ENCODE measurements at regions not wholly inside any gene's neighbourhood (a gene's known extent, or its start where the extent isn't known, plus 50 kb on each side); places are given as distances from the start of the nearest gene placed in this dataset.

DNA sequence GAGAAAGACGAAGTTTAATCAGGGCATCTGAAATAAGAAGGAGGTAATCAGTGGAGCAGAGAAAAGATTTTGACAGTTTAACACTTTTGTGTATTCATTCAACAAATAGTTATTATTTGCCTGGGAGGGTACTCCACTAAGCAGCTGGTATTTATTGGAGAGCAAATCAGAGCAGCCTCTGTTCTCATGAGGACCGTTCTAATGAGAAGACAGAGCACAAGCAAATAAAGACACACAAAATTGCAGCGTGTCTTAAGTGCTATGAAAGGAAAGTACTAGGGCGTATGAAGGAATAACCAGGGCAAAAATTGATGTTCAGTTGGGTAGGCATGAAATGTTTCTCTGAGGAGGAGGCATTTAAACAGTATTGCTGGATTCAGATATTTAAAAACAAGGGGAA lies 302.9 kb upstream of the RARB start:
- TF ChIP-seq, protein P1, sequence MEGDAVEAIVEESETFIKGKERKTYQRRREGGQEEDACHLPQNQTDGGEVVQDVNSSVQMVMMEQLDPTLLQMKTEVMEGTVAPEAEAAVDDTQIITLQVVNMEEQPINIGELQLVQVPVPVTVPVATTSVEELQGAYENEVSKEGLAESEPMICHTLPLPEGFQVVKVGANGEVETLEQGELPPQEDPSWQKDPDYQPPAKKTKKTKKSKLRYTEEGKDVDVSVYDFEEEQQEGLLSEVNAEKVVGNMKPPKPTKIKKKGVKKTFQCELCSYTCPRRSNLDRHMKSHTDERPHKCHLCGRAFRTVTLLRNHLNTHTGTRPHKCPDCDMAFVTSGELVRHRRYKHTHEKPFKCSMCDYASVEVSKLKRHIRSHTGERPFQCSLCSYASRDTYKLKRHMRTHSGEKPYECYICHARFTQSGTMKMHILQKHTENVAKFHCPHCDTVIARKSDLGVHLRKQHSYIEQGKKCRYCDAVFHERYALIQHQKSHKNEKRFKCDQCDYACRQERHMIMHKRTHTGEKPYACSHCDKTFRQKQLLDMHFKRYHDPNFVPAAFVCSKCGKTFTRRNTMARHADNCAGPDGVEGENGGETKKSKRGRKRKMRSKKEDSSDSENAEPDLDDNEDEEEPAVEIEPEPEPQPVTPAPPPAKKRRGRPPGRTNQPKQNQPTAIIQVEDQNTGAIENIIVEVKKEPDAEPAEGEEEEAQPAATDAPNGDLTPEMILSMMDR (IDR thresholded peaks at IDR 0.05): no peak
- no peak for TF ChIP-seq POLR2A (IDR thresholded peaks at IDR 0.05)
